K562 (cell line): ENCODE measurements at regions not wholly inside any gene's neighbourhood (a gene's known extent, or its start where the extent isn't known, plus 50 kb on each side); places are given as distances from the start of the nearest gene placed in this dataset.
"Not testable (repeated sequence)": the region's sequence is repeated elsewhere in the genome, so short reads cannot be mapped to it uniquely, and the experiment has no call there.

Experiments used
- ATAC-seq: fragments of 200-7000 bp; cut with Tn5 transposase; 3 replicates; pipeline ENCODE4 v1.9.1; 2020; ENCODE audit warnings: moderate library complexity
- BruUV-seq: library from RNA; stranded (reverse); fragments of 400-500 nt; replicated peaks from 2 replicates; lab custom pipeline; 2021; lab: Mats Ljungman, UMichigan
- CTCF ChIA-PET: fragments of 300-600 bp; formaldehyde crosslinking; extraction: SDS; loops from one replicate; lab custom pipeline; 2021; ENCODE audit warnings: low intra/inter-chr PET ratio; lab: Yijun Ruan, JAX
- POLR2A ChIA-PET: fragments of 300-600, 350-650 bp; sonication (Branson Sonifier 250); formaldehyde crosslinking; extraction: SDS; loops from one replicate; lab custom pipeline; 2021; ENCODE audit warnings: antibody characterized with exemption, inconsistent platforms; lab: Yijun Ruan, JAX
- DNase-seq, 4 experiments: peaks; one replicate each; pipeline versions ENCODE4 v3.0.0 to v3.0.0-alpha.2; 2011 to 2018; ENCODE audit warnings: low spot score in 3 of 4, mixed read lengths in 3 of 4; ENCODE audit errors: extremely low read depth in 1 of 4
- FAIRE-seq: peaks from 2 replicates; lab custom pipeline; 2011; peaks lifted over from hg19 to GRCh38; lab: Jason Lieb, UNC
- H2AFZ ChIP-seq: 2 replicates; pipeline ENCODE4 v1.6.0; 2011; ENCODE audit warnings: low read depth, low read length, control low read depth, inconsistent platforms
- H3K27ac ChIP-seq: fragments of 200-600 bp; 3 replicates; pipeline ENCODE4 v1.8.0; 2011; ENCODE audit warnings: low read depth, mild to moderate bottlenecking, control low read depth, inconsistent platforms, low read length, moderate library complexity, mixed read lengths; ENCODE audit errors: extremely low read depth
- H3K27me3 ChIP-seq, 2 experiments: fragments of 300-600 bp in 1 of 2; 2 replicates in 1 of 2; 3 replicates in 1 of 2; pipeline versions ENCODE4 v1.6.0 to v1.8.0; 2011; ENCODE audit warnings: inconsistent platforms in 2 of 2, low read length in 2 of 2, mild to moderate bottlenecking in 1 of 2, mixed read lengths in 1 of 2, moderate library complexity in 1 of 2; ENCODE audit not compliant: control insufficient read depth in 2 of 2, insufficient read depth in 2 of 2
- H3K36me3 ChIP-seq: fragments of 300-600 bp; 3 replicates; pipeline ENCODE4 v1.8.0; 2011; ENCODE audit warnings: mild to moderate bottlenecking, low read length, inconsistent platforms; ENCODE audit not compliant: control insufficient read depth, insufficient read depth
- H3K4me1 ChIP-seq, 2 experiments: fragments of 200-600 bp in 1 of 2; replicated peaks in 1 of 2; 2 replicates in 1 of 2; 3 replicates in 1 of 2; pipeline versions ENCODE4 v1.5.1 to v1.8.0; 2011; ENCODE audit warnings: inconsistent platforms in 2 of 2, low read length in 2 of 2, mild to moderate bottlenecking in 1 of 2, mixed read lengths in 1 of 2, moderate library complexity in 1 of 2; ENCODE audit not compliant: control insufficient read depth in 2 of 2, insufficient read depth in 2 of 2
- H3K4me2 ChIP-seq: 2 replicates; pipeline ENCODE4 v1.6.1; 2011; ENCODE audit warnings: low read length, control low read depth, inconsistent platforms, mixed read lengths; ENCODE audit not compliant: insufficient read depth
- H3K4me3 ChIP-seq: fragments of 200-600 bp; sonication (generic), shearing (Covaris generic); 2 replicates; pipeline ENCODE4 v1.5.1; 2016; ENCODE audit warnings: control low read depth, inconsistent platforms
- H3K79me2 ChIP-seq: fragments of 200-600 bp; 3 replicates; pipeline ENCODE4 v1.8.0; 2011; ENCODE audit warnings: low read length, inconsistent platforms; ENCODE audit not compliant: control insufficient read depth, insufficient read depth
- H3K9ac ChIP-seq, 2 experiments: 2 replicates each; pipeline versions ENCODE4 v1.6.0 to v1.6.1; 2011; ENCODE audit warnings: low read depth in 2 of 2, low read length in 2 of 2, control low read depth in 1 of 2, inconsistent platforms in 1 of 2, mild to moderate bottlenecking in 1 of 2, mixed read lengths in 1 of 2; ENCODE audit not compliant: insufficient read depth in 1 of 2
- H3K9me1 ChIP-seq: one replicate; pipeline ENCODE4 v1.6.0; 2011; ENCODE audit warnings: inconsistent platforms, mild to moderate bottlenecking, low read length, moderate library complexity; ENCODE audit not compliant: control insufficient read depth, insufficient read depth
- H3K9me3 ChIP-seq: replicated peaks from 2 replicates; pipeline ENCODE4 v1.5.1; 2011; ENCODE audit warnings: low read depth, low read length, inconsistent platforms; ENCODE audit not compliant: control insufficient read depth, insufficient read depth
- H4K20me1 ChIP-seq: replicated peaks from 2 replicates; pipeline ENCODE4 v1.6.1; 2011; ENCODE audit warnings: low read length, inconsistent platforms, mixed read lengths; ENCODE audit not compliant: control insufficient read depth, insufficient read depth
- ATF7 ChIP-seq: fragments of 450-650 bp; IDR thresholded peaks from 2 replicates; pipeline ENCODE4 v1.7.1; 2014; ENCODE audit warnings: mild to moderate bottlenecking, moderate library complexity
- GATAD2A ChIP-seq: fragments of 450-650 bp; IDR thresholded peaks from 2 replicates; pipeline ENCODE4 v1.6.1; 2017
- HES1 ChIP-seq: fragments of 450-650 bp; IDR thresholded peaks from 2 replicates; pipeline ENCODE4 v1.6.1; 2016; ENCODE audit warnings: low read depth, mild to moderate bottlenecking, moderate library complexity
- HSF4 ChIP-seq: fragments of 250-450 bp; sonication (Bioruptor Pico); IDR thresholded peaks from 2 replicates; pipeline ENCODE4 v2.1.2; 2022; ENCODE audit warnings: mild to moderate bottlenecking, moderate library complexity, borderline replicate concordance
- PML ChIP-seq: IDR thresholded peaks from 2 replicates; pipeline ENCODE4 v1.6.1; 2012; ENCODE audit warnings: low read length, inconsistent platforms
- XRCC3 ChIP-seq: fragments of 450-650 bp; IDR thresholded peaks from 2 replicates; pipeline ENCODE4 v1.6.1; 2017; ENCODE audit warnings: mild to moderate bottlenecking, moderate library complexity
- XRCC4 ChIP-seq: IDR thresholded peaks from one replicate; pipeline ENCODE4 v1.6.1; 2011; ENCODE audit not compliant: insufficient read depth, insufficient read length; ENCODE audit errors: extremely low read depth
- ZBTB49 ChIP-seq: sonication (generic); formaldehyde crosslinking; IDR thresholded peaks from 2 replicates; pipeline ENCODE4 v1.8.0; 2022; ENCODE audit warnings: missing genetic modification reagents, mild to moderate bottlenecking, borderline replicate concordance
- ZNF143 ChIP-seq: sonication (generic); formaldehyde crosslinking; IDR thresholded peaks from 2 replicates; pipeline ENCODE4 v1.9.0; 2022; ENCODE audit warnings: mild to moderate bottlenecking, missing genetic modification reagents
- ZNF324 ChIP-seq: fragments of 250-450 bp; sonication (Bioruptor Pico); IDR thresholded peaks from 2 replicates; pipeline ENCODE4 v1.4.0; 2020; ENCODE audit warnings: mild to moderate bottlenecking
- ZNF354B ChIP-seq: fragments of 250-450 bp; sonication (Bioruptor Pico); IDR thresholded peaks from 2 replicates; pipeline ENCODE4 v1.4.0; 2020
- ZNF696 ChIP-seq: fragments of 250-450 bp; sonication (Bioruptor Pico); conservative IDR thresholded peaks from 2 replicates; pipeline ENCODE4 v1.4.0; 2020; ENCODE audit warnings: mild to moderate bottlenecking, moderate library complexity
- ZNF707 ChIP-seq: fragments of 250-450 bp; sonication (Bioruptor Pico); conservative IDR thresholded peaks from 2 replicates; pipeline ENCODE4 v1.8.0; 2022; ENCODE audit warnings: inconsistent platforms, mild to moderate bottlenecking, moderate library complexity
- ZNF830 ChIP-seq: fragments of 250-450 bp; sonication (Bioruptor Pico); IDR thresholded peaks from 2 replicates; pipeline ENCODE4 v1.5.0; 2021; ENCODE audit warnings: mild to moderate bottlenecking
- WGBS: fragments of 100-300 bp; shearing (Covaris generic); methylation state at CpG from one replicate; pipeline ENCODE4 v1.1.6; 2016; ENCODE audit warnings: low coverage, mixed read lengths; ENCODE audit not compliant: insufficient coverage; ENCODE audit errors: missing lambda C conversion rate; 5-methylcytosine and 5-hydroxymethylcytosine counted together
- in situ Hi-C: fragments of 300-500 bp; cut with MboI; formaldehyde crosslinking; loops from 4 replicates; pipeline ENCODE4 v1.15.0; 2018; ENCODE audit warnings: inconsistent platforms, mixed read lengths
- intact Hi-C: fragments of 100-400 bp; cut with micrococcal nuclease; formaldehyde crosslinking; loops from 2 replicates; pipeline ENCODE4 v1.14.2; 2022

GRCh38 chr11:121964591-121964990, 151.4 kb downstream of the BLID start (continued):
- TF ChIP-seq ZNF707 = no peak

- H2AFZ ChIP-seq, H3K4me3 ChIP-seq, DNase-seq, H4K20me1 ChIP-seq, BruUV-seq, H3K27me3 ChIP-seq, H3K9ac ChIP-seq, H3K36me3 ChIP-seq, H3K4me2 ChIP-seq, H3K9me1 ChIP-seq, ATAC-seq, H3K79me2 ChIP-seq, intact Hi-C loops, FAIRE-seq, H3K4me1 ChIP-seq, in situ Hi-C loops, H3K27ac ChIP-seq, POLR2A ChIA-PET, H3K9me3 ChIP-seq, CTCF ChIA-PET: not testable (repeated sequence)
- 0% methylated on average over 2 of the region's 3 CpGs for WGBS
These were observed 152.2 kb downstream of the BLID start for GRCh38 chr11:121963846-121964245.

- no peak for FAIRE-seq
- ATAC-seq = no peak
- TF ChIP-seq GATAD2A (no peak), HES1 (no peak), ZNF696 (CRISPR knock-in tag) (no peak), ZNF143 (no peak), ZBTB49 (CRISPR knock-in tag) (no peak), ZNF354B (CRISPR knock-in tag) (no peak), ZNF324 (no peak), HSF4 (CRISPR knock-in tag) (no peak), ZNF830 (no peak), XRCC4 (no peak), PML (no peak), XRCC3 (no peak), ATF7 (no peak)
These were observed 154.7 kb downstream of the BLID start for GRCh38 chr11:121961321-121961801.

More at GRCh38 chr11:121961321-121961801, 154.7 kb downstream of the BLID start:
- no peak overlapping the region for H2AFZ ChIP-seq
- no peak overlapping the region for H3K4me3 ChIP-seq
- H3K4me2 ChIP-seq = no peak overlapping the region
- H3K9me1 ChIP-seq = no peaks in the 10 kb centered on the region
- ChIA-PET CTCF (no interaction called here), POLR2A (no interaction called here)
- H3K9me3 ChIP-seq = no peaks in the 10 kb centered on the region; the same call in 1 of the 2 replicates
- intact Hi-C loops = no loop called here
- H3K4me1 ChIP-seq = no peaks in the 10 kb centered on the region
- H3K79me2 ChIP-seq = no peaks in the 10 kb centered on the region
- no peaks in the 10 kb centered on the region for H3K27me3 ChIP-seq
- H3K9ac ChIP-seq = no peak overlapping the region
- in situ Hi-C loops = no loop called here
- no TSS peak for BruUV-seq
- WGBS = 3% methylated on average over 3 of the region's 3 CpGs
- H4K20me1 ChIP-seq = no peaks in the 10 kb centered on the region
- no peak overlapping the region for H3K27ac ChIP-seq
- no peaks in the 10 kb centered on the region for H3K36me3 ChIP-seq
- DNase-seq = no peak
